COLO668 (cell line): ENCODE measurements at regions not wholly inside any gene's neighbourhood (a gene's known extent, or its start where the extent isn't known, plus 50 kb on each side); places are given as distances from the start of the nearest gene placed in this dataset.
"Not testable (repeated sequence)": the region's sequence is repeated elsewhere in the genome, so short reads cannot be mapped to it uniquely, and the experiment has no call there.

Experiments
- DNase-seq: peaks from one replicate; lab custom pipeline; 2025; ENCODE audit not compliant: unreplicated experiment; lab: John Stamatoyannopoulos, UW

DNA sequence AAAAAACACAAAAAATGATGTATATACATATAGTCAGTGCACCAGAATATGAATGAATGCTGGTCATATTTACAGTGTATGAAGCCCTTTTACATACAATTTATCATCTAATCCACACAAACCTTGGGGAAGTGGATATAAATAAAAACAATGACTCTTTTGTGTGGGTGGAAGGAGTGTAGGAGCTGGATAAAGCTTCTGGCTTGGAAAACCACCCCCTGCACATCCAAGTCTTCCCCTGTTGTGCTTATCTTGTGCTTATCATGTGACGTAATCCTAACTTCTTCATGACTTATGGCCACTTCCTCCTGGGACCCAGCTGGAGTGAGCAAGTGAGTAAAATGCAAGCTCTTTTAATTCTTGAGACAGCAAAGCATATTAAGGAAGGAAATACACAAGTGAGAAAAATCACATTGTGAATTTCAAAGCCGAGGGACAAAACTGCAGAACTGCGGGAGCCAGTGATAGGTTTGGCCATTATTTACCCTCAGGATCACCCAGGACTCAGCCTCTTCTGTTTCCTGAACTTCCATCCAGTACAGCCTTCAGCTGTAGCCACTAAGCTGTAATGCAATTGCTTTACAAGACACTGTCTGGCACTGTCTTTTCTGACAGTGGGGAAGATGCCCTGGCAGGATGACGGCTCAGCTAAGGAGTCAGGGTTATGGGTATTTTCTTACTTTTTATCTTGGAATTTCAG is 104.0 kb upstream of the PPM1J start:
- DNase-seq, result no peak

DNA sequence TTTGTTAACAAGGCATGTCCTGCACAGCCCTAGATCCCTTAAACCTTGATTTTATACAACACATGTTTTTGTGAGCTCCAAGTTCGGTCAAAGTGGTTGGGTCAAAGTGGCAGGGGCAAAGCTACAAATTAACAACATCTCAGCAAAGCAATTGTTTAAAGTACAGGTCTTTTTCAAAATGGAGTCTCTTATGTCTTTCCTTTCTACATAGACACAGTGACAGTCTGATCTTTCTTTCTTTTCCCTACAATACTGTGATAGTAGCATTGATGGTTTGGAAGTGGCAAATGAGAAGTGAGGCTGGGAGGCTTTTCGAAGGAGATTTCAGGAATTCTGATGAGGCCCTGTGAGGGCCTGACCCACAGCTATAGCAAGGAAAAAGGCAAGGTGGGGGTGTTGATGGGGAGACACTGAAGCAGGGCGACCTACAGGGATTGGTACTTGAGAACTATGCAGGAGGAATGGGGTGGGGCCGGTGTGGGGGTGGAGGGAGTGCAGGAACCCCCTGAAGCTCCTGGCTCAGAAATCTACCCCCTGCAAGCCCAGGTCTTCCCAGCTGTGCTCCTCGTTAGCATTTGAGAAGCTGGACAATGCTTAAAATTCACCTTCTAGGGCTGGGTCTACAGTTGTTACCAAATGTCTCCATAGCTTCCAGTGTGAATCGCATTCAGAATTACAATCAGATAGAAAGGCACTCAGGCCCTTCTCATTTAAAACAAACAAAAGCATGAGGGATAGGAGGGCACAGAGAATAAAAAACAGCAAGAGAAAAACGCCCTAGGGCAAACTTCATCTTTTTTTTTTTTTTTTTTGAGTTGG is 102.6 kb upstream of the PPM1J start:
- no peak for DNase-seq

DNA sequence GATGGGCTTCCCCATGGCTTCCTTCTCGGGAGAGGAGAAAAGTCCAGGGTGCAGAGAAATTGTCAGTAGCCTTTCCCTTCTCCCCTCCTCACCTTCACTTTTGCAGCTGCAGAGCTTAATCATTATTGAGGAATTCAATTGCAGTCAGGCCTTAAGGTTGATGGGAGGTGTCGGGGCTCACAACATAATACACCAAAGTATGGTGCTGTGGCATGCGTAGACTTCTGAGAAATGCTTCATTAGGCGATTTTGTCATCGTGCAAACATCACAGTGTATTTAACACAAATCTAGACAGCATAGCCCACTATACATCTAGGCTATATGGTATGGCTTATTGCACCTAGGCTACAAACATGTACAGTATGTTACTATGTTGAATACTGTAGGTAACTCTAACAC is 100.2 kb upstream of the PPM1J start:
- DNase-seq, result no peak

DNA sequence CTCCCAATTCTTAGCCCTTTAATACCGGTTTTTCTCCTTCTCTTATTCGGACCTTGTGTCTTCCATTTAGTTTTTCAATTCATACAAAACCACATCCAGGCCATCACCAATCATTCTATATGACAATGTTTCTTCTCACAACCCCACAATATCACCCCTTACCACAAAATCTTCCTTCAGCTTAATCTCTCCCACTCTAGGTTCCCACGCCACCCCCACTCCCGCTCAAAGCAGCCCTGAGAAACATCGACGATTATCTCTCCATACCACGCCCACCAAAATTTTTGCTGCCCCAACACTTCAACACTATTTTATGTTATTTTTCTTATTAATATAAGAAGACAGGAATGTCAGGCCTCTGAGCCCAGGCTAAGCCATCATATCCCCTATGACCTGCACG is 99.5 kb upstream of the PPM1J start:
- not testable (repeated sequence) for DNase-seq

DNA sequence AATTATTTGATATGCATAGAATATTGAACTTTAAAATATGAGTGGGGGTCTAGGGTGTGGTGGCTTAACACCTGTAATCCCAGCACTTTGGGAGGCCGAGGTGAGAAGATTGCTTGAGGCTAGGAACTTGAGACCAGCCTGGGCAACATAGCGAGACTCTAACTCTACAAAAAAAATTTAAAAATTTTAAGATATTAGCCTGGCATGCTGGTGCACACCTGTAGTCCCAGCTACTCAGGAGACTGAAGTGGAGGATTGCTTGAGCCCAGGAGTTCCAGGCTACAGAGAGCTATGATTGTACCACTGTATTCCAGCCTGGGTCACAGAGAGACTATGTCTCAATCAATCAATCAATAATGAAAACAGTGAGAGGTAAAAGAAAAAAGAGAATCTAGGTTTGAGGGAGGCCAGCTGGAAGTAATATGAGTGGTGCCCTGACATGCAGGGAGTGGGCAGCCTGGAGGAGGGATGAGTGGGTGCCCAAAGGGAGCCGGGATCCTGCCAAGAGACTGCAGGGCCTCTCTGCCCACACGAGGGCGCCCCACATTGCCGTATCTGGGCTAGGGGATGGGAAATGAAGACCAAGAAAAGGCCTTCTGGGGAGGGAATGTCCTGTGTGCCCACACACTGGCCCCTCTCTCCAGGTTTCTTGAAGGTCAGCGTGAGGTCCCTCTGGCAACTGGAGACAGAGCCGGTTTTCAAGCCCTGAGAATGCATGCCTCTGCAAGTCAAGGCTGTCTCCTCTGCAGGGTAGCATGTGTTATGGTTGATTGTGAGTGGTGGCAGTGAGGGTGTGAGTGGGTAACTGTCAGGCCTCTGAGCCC is 93.9 kb upstream of the PPM1J start:
- DNase-seq, result peak; percentile 64

DNA sequence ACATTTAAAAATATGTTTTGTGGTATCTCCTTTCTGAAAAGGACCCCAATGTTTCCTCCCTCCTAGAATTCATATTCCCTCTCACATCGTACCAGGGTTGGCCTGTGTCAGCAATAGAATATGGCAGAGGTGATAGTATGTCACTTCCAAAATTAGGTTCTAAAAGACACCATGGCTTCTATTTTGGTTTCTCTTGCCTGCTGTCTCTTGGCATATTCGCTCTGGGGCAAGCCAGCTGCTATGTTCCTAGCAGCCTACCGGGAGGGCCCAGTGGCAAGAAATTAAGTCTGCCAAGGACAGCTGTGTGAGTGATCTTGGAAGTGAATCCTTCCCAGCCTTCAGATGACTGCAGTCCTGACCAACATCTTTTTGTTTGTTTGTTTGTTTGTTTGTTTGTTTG is 92.9 kb upstream of the PPM1J start:
- DNase-seq, result no peak

DNA sequence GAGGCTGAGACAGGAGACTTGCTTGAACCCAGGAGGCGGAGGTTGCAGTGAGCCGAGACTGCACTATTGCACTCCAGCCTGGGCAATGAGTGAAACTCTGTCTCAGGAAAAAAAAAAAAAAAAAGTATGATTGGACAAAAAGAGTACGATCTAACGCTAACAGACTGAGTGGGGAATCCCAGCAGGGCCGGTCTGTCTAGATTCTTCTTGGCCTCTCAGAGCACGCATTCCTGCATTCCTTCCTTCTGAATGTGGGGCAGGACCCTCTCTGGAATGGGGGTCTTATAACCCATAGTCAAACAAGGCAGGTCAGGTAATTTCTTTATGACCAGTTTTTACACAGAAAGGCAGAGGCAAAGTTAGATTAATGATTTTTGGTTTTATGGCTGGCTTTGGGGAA is 92.0 kb upstream of the PPM1J start:
- no peak for DNase-seq

DNA sequence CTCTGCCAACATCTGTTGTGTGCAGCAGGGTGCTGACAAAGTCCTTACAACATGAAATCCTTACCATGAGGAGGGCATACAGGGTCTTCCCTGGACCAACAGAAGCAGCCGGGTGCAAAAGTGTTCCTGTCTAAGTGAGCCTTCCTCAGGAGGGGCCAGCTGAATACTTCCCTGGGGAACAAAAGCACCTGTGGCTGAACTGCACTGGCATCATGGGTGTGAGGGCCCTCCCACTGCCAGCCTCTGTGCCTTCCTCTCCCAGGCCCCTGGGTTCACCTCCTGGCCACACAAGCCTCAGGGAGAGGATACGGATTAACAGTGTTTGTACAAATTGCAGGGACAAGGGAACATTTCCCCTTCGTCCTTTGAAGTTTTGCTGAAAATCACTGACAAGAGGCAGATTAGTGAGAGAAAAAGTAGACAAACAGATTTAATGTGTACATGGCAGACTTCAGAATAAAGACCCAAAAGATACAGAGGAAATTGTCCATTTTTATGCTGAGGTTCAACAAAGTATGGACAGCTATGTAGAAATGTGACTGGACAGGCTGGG is 91.0 kb upstream of the PPM1J start:
- no peak for DNase-seq

DNA sequence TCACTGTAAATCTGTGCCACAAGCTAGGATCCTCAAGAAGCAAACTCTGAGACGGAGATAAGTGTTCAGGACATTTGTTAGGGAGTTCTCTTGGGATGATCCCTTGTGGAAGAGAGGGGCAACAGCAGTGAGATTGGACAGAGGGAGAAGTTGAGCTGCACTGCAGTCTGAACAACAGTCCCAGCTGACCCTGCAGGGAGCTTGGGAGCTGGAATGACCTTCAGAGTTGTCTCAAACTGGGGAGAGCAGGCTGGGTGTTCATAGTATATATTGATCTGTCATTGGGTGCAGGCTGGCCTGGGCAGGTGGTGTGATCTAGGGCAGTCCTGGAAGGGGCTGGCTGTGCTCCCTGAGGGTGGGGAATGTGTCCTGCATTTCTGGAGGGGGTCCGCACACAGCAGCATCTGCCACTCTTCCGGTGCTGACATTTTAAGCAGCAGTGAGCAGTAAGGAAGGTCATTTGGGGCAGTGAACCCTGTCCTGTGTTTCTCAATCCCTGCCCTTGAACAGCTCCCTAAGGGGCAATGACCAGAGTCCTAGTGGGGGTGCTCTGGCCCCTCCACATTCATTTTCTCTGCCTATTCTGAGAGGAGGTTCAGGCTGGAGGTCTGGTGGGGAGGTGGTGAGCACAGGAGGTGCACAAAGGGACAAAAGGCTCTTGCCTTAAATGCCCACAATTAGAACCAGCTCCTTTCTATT is 90.2 kb upstream of the PPM1J start:
- no peak for DNase-seq

DNA sequence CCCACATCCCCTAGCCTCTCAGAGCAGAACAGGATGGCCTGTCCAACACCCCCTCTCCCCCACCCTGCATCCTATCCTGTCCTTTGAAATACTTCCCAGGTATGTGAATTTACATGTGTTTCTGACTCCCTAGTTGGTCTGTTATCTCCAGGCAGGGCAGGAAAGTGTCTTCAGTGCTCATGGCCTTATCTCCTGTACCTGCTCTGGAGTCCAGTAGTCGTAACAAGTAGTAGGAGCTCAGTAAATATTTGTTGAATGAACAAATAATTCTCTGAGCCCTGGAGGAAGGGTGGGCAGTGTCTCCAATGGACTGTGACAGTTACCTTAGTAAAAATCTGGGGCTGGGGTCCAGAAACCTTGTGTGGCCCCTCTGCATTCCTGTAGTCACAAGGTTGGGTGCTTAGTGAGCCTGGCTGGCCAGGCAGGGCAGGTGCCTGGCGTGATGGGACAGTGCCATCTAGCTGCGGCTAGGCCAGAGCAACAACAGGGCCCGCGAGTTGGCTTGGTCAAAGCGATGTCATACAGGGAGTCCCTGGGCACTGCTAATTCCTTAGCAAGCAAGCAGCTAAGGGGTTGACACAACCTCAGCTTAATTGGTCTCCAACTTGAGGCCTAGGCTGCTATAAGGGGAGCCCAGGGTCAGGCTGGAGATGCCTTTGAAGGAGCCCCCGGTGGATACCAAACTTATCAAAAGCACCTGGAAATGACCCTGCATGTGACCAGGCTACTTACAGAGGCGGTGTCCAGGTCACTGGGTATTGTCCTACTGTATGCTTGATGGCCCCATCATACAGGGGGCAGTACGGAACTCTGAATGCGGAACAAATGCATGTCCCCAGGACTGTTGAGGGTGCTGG is 89.0 kb upstream of the PPM1J start:
- peak; percentile 64 for DNase-seq

DNA sequence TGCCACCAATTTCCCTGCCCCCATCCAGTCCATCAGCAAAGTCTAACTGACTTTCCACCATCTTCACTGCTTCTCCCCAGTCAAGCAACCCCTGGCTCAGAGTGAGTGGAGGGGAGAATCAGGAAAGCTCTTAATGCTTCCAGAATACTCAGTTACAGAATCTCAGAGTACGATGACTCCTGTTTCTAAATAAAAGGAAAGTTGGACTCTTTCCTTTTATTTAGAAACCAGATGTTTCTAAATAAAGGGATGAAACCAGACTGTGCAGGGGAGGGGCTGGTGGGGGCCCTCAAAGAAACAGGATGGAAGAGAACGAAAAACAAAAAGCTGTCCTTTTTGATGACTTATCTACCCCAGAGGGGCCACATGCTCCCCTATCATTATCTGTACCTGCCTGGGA is 85.2 kb upstream of the PPM1J start:
- DNase-seq, result no peak

DNA sequence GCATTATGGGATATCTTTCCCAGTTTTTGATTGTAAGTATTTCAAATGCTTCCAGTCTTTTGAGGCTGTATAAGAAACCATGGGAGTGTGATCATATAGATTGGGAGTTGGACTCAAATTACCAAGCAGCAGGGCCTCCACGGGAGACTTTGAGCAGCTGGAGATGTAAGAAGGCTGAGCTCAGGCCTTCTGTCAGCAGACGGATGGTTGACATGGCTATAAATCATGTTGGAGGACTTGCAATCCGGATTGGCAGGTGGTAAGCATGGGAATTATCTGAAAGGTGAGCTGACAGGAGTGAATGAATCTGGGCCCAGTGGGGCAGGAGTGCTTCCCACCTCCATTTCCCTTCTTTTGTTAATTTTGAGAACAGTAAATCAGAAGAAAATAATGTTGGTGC is 83.2 kb upstream of the PPM1J start:
- no peak for DNase-seq

DNA sequence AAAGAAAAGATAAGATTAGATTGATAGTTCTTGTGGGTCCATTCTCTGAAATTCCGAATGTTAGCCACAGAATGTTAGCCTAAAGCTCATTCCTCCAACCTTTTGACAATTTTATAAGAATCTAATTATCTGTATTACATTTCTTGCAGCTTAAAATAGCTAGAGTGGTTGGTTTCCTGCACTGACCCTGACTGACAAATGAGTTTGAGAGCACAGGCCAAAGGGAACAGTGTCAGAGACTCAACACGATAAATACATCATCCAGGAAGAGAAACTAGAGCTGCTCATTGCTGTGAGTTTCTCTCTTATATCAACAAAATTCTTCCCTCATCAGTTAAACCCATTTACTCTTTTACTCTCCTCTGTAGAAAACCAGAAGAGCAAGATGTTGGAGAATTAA is 82.1 kb upstream of the PPM1J start:
- no peak for DNase-seq

DNA sequence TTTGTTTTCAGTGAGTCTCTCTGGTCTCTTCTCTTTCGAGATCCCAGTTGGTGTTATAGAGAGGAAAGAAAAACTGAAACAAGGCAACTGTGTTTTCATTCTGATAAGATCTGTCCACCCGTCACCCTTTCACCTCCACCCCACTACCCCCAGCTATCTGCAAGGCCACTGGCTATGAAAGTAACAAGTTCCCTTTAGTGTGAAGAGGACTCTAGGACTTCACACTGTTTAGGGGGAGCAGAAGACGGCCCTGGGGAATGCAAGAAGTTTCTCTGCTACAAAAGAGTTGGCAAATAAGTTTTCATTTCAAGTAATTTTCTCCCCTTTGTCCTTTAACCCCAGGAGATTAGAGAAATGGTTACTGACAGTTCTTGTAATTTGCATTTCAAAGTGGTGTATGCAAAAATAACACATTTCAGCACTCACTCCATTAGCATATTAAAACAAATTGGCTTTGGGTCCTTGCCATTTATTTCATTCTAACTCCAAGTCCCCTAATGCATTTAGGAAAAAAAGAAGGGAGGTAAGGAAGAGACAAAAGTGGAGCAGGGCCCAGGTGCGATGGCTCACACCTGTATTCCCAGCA is 79.6 kb upstream of the PPM1J start:
- DNase-seq, result no peak

DNA sequence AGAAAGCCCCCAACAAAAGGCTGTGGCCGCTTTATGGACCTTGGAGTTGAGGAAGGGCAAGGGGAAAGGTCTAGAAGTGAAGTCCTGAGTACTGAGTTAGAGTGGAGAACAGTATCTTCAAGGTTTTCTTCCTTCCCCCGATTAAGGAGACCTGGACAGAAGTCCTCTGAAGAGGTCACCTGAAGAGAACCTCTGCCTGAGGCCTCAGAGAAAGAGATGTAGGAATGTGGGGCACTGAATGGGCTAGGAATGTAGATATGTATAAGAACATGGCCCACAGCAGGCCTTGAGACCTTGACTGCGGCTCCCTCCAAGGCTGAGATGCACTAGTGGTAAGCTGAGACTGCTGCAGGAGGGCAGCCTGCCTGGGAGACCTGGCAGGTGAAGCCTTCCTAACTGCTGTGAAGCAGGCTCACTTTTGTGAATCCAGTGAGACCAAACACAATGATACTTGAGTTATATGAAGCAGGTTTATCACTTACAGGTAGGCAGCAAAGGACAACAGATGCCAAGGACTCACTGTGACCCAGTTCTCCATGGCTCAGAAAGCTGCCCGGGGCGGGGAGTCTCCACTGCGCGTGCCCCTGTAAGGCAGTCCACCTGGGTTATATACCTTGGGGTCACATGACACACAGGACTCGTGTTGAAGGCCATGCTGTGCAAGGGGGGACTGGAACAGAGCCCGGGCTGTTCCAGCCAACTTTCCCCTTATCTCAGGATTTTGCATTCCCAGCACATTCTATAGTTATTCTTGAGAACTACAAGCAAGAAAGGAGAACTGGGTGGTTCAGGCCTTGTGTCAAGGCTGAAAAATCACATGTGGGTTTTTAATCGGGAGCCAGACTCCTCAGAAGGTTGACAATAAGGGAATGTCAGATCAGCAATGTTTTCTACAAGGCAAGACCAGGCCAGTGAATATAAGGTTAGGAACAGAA is 78.8 kb upstream of the PPM1J start:
- no peak for DNase-seq

DNA sequence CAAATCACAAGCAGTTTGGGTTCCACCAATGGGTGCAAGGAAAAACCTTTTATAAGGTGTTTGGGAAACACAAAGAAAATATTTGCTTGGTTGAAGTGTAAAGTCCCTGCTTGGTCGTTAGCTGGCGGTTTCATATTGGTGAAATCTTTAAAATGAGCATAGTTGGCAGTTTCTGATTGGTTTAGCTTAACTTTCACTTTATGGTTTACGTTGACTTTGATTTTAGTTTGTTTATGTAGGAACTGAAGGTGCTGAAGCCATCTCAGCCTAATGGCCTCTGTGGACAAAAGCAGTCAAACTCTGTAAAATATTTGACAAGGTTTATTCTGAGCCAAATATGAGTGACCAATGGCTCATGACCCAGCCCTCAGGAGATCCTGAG is 76.6 kb upstream of the PPM1J start:
- DNase-seq, result no peak

DNA sequence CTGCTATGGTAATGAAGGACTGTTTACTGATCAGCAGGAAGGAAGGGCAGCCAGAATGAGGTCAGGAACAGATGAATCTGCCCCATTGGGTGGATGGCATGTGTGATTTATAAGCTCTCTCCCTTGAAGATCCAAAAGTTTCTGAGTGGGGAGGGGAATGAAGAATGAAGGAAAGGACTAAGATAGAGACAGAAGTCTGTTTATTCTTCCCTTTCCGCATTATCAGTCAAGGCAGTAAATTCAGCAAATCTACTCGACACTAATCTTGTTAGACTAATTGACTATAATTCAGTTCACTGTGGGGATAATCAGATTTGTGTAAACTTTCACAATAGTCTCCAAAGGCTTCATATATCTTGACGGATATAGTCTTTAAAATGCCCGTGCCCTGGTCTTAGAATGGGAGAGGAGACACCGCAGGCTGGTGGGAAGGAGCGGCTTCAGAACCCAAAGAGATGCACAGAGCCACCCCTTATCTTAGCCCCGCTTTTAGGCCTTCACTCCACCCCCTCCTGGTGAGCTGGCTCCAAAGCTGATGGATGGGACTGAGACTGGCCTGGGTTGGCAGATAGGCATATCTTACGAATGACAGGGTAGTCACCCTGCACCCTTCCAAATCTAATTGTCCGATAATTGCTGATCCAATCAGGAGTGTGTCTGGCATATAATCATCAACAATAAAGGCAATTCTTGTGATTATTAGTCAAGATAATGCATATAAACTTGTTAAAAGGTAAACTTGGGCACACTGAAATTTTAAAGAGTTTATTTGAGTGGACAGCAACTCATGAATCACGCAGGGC is 76.0 kb upstream of the PPM1J start:
- no peak for DNase-seq

DNA sequence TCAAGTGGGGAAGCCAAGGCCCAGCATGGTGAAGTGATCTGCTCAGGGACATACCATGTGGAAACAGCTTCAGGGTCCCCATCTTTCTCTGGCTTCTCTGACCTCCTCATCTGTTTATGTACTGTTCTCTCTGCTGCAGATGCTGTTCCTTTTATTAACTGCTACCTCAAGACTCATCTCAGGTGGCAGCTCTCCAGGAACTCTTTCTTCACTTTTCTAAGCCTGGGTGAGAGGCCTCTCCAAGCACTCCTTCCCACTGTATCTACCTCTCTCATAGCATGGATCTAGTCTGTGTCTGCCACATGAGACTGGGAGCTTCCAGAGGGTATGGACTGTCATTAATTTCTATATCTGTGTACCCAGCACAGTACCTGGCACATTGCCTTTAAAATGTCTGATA is 73.4 kb upstream of the PPM1J start:
- DNase-seq, result no peak
